ENCODE measurements at regions not wholly inside any gene's neighbourhood (a gene's known extent, or its start where the extent isn't known, plus 50 kb on each side); places are given as distances from the start of the nearest gene placed in this dataset.

GRCh38 chr11:109089144-109089543 lies 332.8 kb upstream of the C11orf87 start:
- intact Hi-C loops (cut with DNase I): no loop called here
- H3K4me3 ChIP-seq: no peak overlapping the region
- no peaks in the 10 kb centered on the region for H3K9me3 ChIP-seq (replicated peaks in 1 of 3)
- no peaks in the 10 kb centered on the region for H3K4me1 ChIP-seq (replicated peaks in 1 of 2)
- no peaks in the 10 kb centered on the region for H3K27me3 ChIP-seq
- no peak for DNase-seq
- H3K27ac ChIP-seq: no peak overlapping the region
- no peak for TF ChIP-seq CTCF (IDR thresholded peaks at IDR 0.05)
- no peak for TF ChIP-seq POLR2A (IDR thresholded peaks at IDR 0.05)
- 63 to 80% (median 77%) methylated on average over 2 of the region's 2 CpGs for WGBS, 4 donors
- no peaks in the 10 kb centered on the region for H3K36me3 ChIP-seq (replicated peaks in 1 of 2)

GRCh38 chr11:109093354-109093753 lies 328.6 kb upstream of the C11orf87 start:
- Histone ChIP-seq H3K4me1 (replicated peaks in 1 of 2) (no peaks in the 10 kb centered on the region), H3K36me3 (replicated peaks in 1 of 2) (no peaks in the 10 kb centered on the region), H3K9me3 (replicated peaks in 1 of 3) (no peaks in the 10 kb centered on the region), H3K27me3 (no peaks in the 10 kb centered on the region), H3K27ac (no peak overlapping the region), H3K4me3 (no peak overlapping the region)
- intact Hi-C loops (cut with DNase I): no loop called here
- no peak for DNase-seq
- 97 to 100% (median 99%) methylated on average over 1 of the region's 1 CpG for WGBS, 4 donors
- TF ChIP-seq POLR2A (IDR thresholded peaks at IDR 0.05) (no peak), CTCF (IDR thresholded peaks at IDR 0.05) (no peak)

- intact Hi-C loops (cut with DNase I): no loop called here
These were observed 325.7 kb upstream of the C11orf87 start for GRCh38 chr11:109096266-109096665.

GRCh38 chr11:109106151-109106906 lies 315.7 kb upstream of the C11orf87 start:
- no peak for TF ChIP-seq CTCF (IDR thresholded peaks at IDR 0.05)
- TF ChIP-seq POLR2A (IDR thresholded peaks at IDR 0.05): no peak
- Histone ChIP-seq H3K27ac (no peak overlapping the region), H3K4me3 (no peak overlapping the region), H3K9me3 (replicated peaks in 1 of 3) (no peaks in the 10 kb centered on the region), H3K36me3 (replicated peaks in 1 of 2) (no peaks in the 10 kb centered on the region), H3K27me3 (no peaks in the 10 kb centered on the region), H3K4me1 (replicated peaks in 1 of 2) (no peaks in the 10 kb centered on the region)
- intact Hi-C loops (cut with DNase I): no loop called here
- 91 to 95% (median 94%) methylated on average over 5 to 8 of the region's 8 CpGs for WGBS, 4 donors
- no peak for DNase-seq

More at GRCh38 chr11:109096266-109096665, 325.7 kb upstream of the C11orf87 start:
- H3K27me3 ChIP-seq: no peaks in the 10 kb centered on the region
- DNase-seq: no peak
- no peaks in the 10 kb centered on the region for H3K36me3 ChIP-seq (replicated peaks in 1 of 2)
- no peak for TF ChIP-seq POLR2A (IDR thresholded peaks at IDR 0.05)
- H3K4me3 ChIP-seq: no peak overlapping the region
- no peaks in the 10 kb centered on the region for H3K9me3 ChIP-seq (replicated peaks in 1 of 3)
- no peak overlapping the region for H3K27ac ChIP-seq
- no peaks in the 10 kb centered on the region for H3K4me1 ChIP-seq (replicated peaks in 1 of 2)
- WGBS, 4 donors: 86 to 93% (median 91%) methylated on average over 3 of the region's 3 CpGs

GRCh38 chr11:109109150-109109549 lies 312.8 kb upstream of the C11orf87 start:
- no peak for DNase-seq
- Histone ChIP-seq H3K4me3 (no peak overlapping the region), H3K4me1 (replicated peaks in 1 of 2) (no peaks in the 10 kb centered on the region), H3K9me3 (replicated peaks in 1 of 3) (no peaks in the 10 kb centered on the region), H3K27me3 (no peaks in the 10 kb centered on the region), H3K36me3 (replicated peaks in 1 of 2) (no peaks in the 10 kb centered on the region), H3K27ac (no peak overlapping the region)
- intact Hi-C loops (cut with DNase I): no loop called here
- no peak for TF ChIP-seq CTCF (IDR thresholded peaks at IDR 0.05)
- TF ChIP-seq POLR2A (IDR thresholded peaks at IDR 0.05): no peak
- 77 to 79% (median 78%) methylated on average over 3 of the region's 3 CpGs for WGBS, 4 donors

Data from adrenal gland (tissue), 9 donors.